Upper lobe of left lung (tissue), 6 donors: ENCODE measurements at regions not wholly inside any gene's neighbourhood (a gene's known extent, or its start where the extent isn't known, plus 50 kb on each side); places are given as distances from the start of the nearest gene placed in this dataset.

ENCODE experiments used
- ATAC-seq, 2 donors: fragments of 200-7000 bp; cut with Tn5 transposase; one replicate each; pipeline ENCODE4 v1.9.1; 2022; ENCODE audit warnings: mild to moderate bottlenecking in 2 of 2, moderate library complexity in 2 of 2; ENCODE audit not compliant: low FRiP score in 2 of 2
- DNase-seq, 2 donors: peaks; one replicate each; pipeline ENCODE4 v3.0.0-alpha.2; 2019 to 2020
- H3K27ac ChIP-seq, 4 donors: fragments of 200-600 bp; sonication (generic); one replicate each; pipeline ENCODE4 v1.5.1; 2016 to 2019
- H3K27me3 ChIP-seq, 4 donors: fragments of 200-600 bp; sonication (generic); one replicate each; pipeline ENCODE4 v1.5.1; 2017 to 2019
- H3K36me3 ChIP-seq, 4 donors: fragments of 200-600 bp; sonication (generic); one replicate each; pipeline ENCODE4 v1.5.1; 2016 to 2019
- H3K4me1 ChIP-seq, 4 donors: fragments of 200-600 bp; sonication (generic); one replicate each; pipeline ENCODE4 v1.5.1; 2018 to 2019
- H3K4me3 ChIP-seq, 4 donors: fragments of 200-600 bp; sonication (generic); one replicate each; pipeline ENCODE4 v1.5.1; 2017 to 2019; ENCODE audit warnings: mild to moderate bottlenecking in 2 of 4, moderate library complexity in 1 of 4
- H3K9me3 ChIP-seq, 4 donors: fragments of 200-600 bp; sonication (generic); one replicate each; pipeline ENCODE4 v1.5.1; 2018 to 2019
- EP300 ChIP-seq, 4 donors: sonication (generic); formaldehyde crosslinking; IDR thresholded peaks; one replicate each; pipeline ENCODE4 v1.5.1; 2017; ENCODE audit warnings: antibody characterized with exemption in 4 of 4, control low read depth in 2 of 4
- POLR2A ChIP-seq, 4 donors: fragments of 450-650 bp; IDR thresholded peaks; one replicate each; pipeline ENCODE4 v1.5.1; 2016 to 2017; ENCODE audit warnings: antibody characterized with exemption in 4 of 4, mild to moderate bottlenecking in 2 of 4
- POLR2AphosphoS5 ChIP-seq, 2 donors: sonication (generic); formaldehyde crosslinking; IDR thresholded peaks; one replicate each; pipeline ENCODE4 v1.5.1; 2017; ENCODE audit warnings: antibody characterized with exemption in 2 of 2
- WGBS, 2 donors: methylation state at CpG; one replicate each; pipeline ENCODE4 v1.1.5; 2017 to 2018; 5-methylcytosine and 5-hydroxymethylcytosine counted together
- TF ChIP-seq, protein P1 (sequence below), 6 experiments: fragments of 450-650 bp in 4 of 6; fragments of 200-600 bp in 2 of 6; sonication (generic) in 2 of 6; IDR thresholded peaks; one replicate each; pipeline ENCODE4 v1.5.1; 2016 to 2019; ENCODE audit warnings: antibody characterized with exemption in 6 of 6
- donor health status: DM: no; HTN: no; CAD: no; lungs with moderate emphysema.
- donor health status: DM: no; HTN: yes; CAD: no; lungs with severe emphysema.

DNA sequence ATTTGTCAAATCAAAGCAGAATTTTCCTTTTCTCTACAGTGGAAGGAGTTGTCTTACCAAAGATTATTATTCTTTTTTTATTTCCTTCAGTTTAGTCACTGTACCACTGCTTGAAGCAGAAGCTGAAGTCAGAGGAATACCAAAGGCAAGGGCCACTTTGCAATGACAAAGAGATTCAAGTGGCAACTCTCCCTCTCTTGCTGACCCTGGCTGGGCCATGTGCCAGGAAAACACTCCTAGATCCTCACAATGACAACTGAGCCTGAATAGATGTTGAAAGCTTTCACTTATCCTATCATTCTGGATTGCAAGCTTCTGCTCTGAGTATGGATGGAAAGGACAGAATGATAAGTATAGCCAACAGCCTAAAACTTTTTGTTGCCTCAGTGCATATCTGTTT lies 618.3 kb downstream of the NR2F1-AS1 start:
- Histone ChIP-seq H3K4me1 (no peaks in the 10 kb centered on the region), H3K4me3 (no peak overlapping the region), H3K36me3 (no peaks in the 10 kb centered on the region), H3K9me3 (no peaks in the 10 kb centered on the region), H3K27me3 (no peaks in the 10 kb centered on the region), H3K27ac (no peak overlapping the region)
- no peak for TF ChIP-seq POLR2AphosphoS5 (IDR thresholded peaks at IDR 0.05)
- TF ChIP-seq EP300 (IDR thresholded peaks at IDR 0.05), result no peak
- no peak for TF ChIP-seq POLR2A (IDR thresholded peaks at IDR 0.05)
- TF ChIP-seq, protein P1, sequence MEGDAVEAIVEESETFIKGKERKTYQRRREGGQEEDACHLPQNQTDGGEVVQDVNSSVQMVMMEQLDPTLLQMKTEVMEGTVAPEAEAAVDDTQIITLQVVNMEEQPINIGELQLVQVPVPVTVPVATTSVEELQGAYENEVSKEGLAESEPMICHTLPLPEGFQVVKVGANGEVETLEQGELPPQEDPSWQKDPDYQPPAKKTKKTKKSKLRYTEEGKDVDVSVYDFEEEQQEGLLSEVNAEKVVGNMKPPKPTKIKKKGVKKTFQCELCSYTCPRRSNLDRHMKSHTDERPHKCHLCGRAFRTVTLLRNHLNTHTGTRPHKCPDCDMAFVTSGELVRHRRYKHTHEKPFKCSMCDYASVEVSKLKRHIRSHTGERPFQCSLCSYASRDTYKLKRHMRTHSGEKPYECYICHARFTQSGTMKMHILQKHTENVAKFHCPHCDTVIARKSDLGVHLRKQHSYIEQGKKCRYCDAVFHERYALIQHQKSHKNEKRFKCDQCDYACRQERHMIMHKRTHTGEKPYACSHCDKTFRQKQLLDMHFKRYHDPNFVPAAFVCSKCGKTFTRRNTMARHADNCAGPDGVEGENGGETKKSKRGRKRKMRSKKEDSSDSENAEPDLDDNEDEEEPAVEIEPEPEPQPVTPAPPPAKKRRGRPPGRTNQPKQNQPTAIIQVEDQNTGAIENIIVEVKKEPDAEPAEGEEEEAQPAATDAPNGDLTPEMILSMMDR (IDR thresholded peaks at IDR 0.05), result no peak
- DNase-seq (no peak), ATAC-seq (no peak)

- Histone ChIP-seq H3K4me3 (no peak overlapping the region), H3K27ac (no peak overlapping the region), H3K36me3 (no peaks in the 10 kb centered on the region), H3K27me3 (no peaks in the 10 kb centered on the region), H3K9me3 (peaks cover 0 to 3% (median under 1%) of the 10 kb centered on the region in 4 donors), H3K4me1 (no peaks in the 10 kb centered on the region)
- DNase-seq (no peak), ATAC-seq (no peak)
- no peak for TF ChIP-seq EP300 (IDR thresholded peaks at IDR 0.05)
- no peak for TF ChIP-seq POLR2A (IDR thresholded peaks at IDR 0.05)
- TF ChIP-seq POLR2AphosphoS5 (IDR thresholded peaks at IDR 0.05), result no peak
- TF ChIP-seq, protein P1 (IDR thresholded peaks at IDR 0.05), result no peak
- WGBS, 2 donors, result 49 to 57% methylated on average over 5 of the region's 5 CpGs
Measured at GRCh38 chr5:92956886-92957285, 624.1 kb downstream of the NR2F1-AS1 start.

DNA sequence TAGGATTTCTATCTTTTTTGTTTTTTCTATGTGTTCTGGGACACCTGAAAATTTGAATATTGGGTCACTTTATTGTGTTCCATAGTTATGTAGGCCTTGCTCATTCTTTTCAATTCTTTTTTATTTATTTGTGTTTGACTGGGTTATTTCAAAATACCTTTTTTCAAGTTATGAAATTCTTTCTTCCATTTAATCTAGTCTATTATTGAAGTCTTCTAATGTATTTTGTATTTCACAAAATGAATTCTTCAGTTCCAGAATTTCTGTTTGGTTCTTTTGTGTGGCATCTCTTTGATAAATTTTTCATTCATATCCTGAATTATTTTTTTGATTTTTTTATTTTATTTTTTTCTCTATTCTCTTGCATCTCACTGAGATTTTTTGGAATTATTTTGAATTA lies 628.8 kb downstream of the NR2F1-AS1 start:
- ATAC-seq (no peak), DNase-seq (no peak)
- Histone ChIP-seq H3K4me1 (no peaks in the 10 kb centered on the region), H3K27me3 (no peaks in the 10 kb centered on the region), H3K4me3 (no peak overlapping the region), H3K36me3 (no peaks in the 10 kb centered on the region), H3K9me3 (peaks cover 3 to 10% (median 4%) of the 10 kb centered on the region in 4 donors), H3K27ac (no peak overlapping the region)
- TF ChIP-seq, protein P1 (IDR thresholded peaks at IDR 0.05), result no peak

DNA sequence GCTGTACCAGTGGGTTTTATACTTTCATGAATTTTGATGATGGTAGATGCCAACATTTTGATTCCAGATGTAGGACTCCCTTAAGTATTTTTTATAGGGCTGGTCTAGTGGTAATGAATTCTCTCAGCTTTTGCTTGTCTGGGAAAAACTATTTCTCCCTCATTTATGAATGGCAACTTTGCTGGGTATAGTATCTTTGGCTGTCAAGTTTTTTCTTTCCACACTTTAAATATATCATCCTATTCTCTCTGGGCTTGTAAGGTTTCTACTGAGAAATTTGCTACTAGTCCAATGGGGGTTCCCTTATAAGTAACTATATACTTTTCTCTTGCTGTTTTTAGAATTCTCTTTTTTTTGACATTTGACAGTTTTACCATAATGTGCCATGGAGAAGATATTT lies 629.3 kb downstream of the NR2F1-AS1 start:
- Histone ChIP-seq H3K27me3 (no peaks in the 10 kb centered on the region), H3K4me3 (no peak overlapping the region), H3K4me1 (no peaks in the 10 kb centered on the region), H3K9me3 (peaks cover 3 to 10% (median 4%) of the 10 kb centered on the region in 4 donors), H3K36me3 (no peaks in the 10 kb centered on the region), H3K27ac (no peak overlapping the region)
- TF ChIP-seq, protein P1 (IDR thresholded peaks at IDR 0.05), result no peak
- TF ChIP-seq EP300 (IDR thresholded peaks at IDR 0.05), result no peak
- TF ChIP-seq POLR2AphosphoS5 (IDR thresholded peaks at IDR 0.05), result no peak
- TF ChIP-seq POLR2A (IDR thresholded peaks at IDR 0.05), result no peak
- no peak for DNase-seq
- no peak for ATAC-seq

DNA sequence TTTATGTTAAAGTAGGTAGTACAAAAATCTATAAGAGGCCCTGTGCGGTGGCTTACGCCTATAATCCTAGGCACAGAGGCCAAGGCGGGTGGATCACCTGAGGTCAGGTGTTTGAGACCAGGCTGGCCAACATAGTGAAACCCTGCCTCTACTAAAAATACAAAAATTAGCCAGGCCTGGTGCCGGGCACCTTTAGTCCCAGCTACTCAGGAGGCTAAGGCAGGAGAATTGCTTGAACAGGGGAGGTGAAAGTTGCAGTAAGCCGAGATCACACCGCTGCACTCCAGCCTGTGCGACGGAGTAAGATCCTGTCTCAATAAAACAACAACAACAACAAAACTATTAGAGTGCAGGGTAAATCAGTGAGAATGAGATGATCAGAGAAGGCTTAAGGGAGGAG lies 634.5 kb downstream of the NR2F1-AS1 start:
- 93 to 94% methylated on average over 7 to 8 of the region's 8 CpGs for WGBS, 2 donors
- no peaks in the 10 kb centered on the region for H3K27me3 ChIP-seq
- TF ChIP-seq EP300 (IDR thresholded peaks at IDR 0.05), result no peak
- TF ChIP-seq, protein P1 (IDR thresholded peaks at IDR 0.05), result no peak
- TF ChIP-seq POLR2A (IDR thresholded peaks at IDR 0.05), result no peak

More for the DNA sequence above, 634.5 kb downstream of the NR2F1-AS1 start:
- Histone ChIP-seq H3K4me1 (no peaks in the 10 kb centered on the region), H3K36me3 (no peaks in the 10 kb centered on the region), H3K9me3 (peaks cover 1 to 6% (median 4%) of the 10 kb centered on the region in 4 donors), H3K27ac (no peak overlapping the region), H3K4me3 (no peak overlapping the region)
- ATAC-seq (no peak), DNase-seq (no peak)
